Breast epithelium (tissue), 4 donors: ENCODE measurements at regions not wholly inside any gene's neighbourhood (a gene's known extent, or its start where the extent isn't known, plus 50 kb on each side); places are given as distances from the start of the nearest gene placed in this dataset.

ENCODE experiments used
- DNase-seq, 2 donors: peaks; one replicate each; pipeline ENCODE4 v3.0.0-alpha.2; 2019; ENCODE audit warnings: low spot score in 2 of 2
- H3K27ac ChIP-seq, 2 donors: fragments of 200-600 bp; sonication (generic) in 1 of 2; one replicate each; pipeline ENCODE4 v1.5.1; 2016 to 2019; ENCODE audit warnings: mild to moderate bottlenecking in 1 of 2
- H3K27me3 ChIP-seq, 2 donors: fragments of 200-600 bp; sonication (generic) in 1 of 2; one replicate each; pipeline versions ENCODE4 v1.5.1 to v1.6.0; 2017 to 2019; ENCODE audit warnings: control low read depth in 1 of 2, mild to moderate bottlenecking in 1 of 2
- H3K36me3 ChIP-seq: fragments of 200-600 bp; one replicate; pipeline ENCODE4 v1.5.1; 2019
- H3K4me1 ChIP-seq, 2 donors: fragments of 200-600 bp; sonication (generic); one replicate each; pipeline ENCODE4 v1.5.1; 2016 to 2019; ENCODE audit warnings: control low read depth in 1 of 2
- H3K4me3 ChIP-seq, 3 donors: fragments of 200-600 bp; sonication (generic); 1 replicate in 2 of 3; 2 replicates in 1 of 3; pipeline ENCODE4 v1.5.1; 2016 to 2019; ENCODE audit warnings: mild to moderate bottlenecking in 3 of 3, moderate library complexity in 2 of 3
- H3K9me3 ChIP-seq, 2 donors: fragments of 200-600 bp; sonication (generic) in 1 of 2; one replicate each; pipeline ENCODE4 v1.5.1; 2016 to 2019; ENCODE audit warnings: control low read depth in 1 of 2
- POLR2A ChIP-seq: fragments of 450-650 bp; IDR thresholded peaks from one replicate; pipeline ENCODE4 v1.6.1; 2016; ENCODE audit warnings: antibody characterized with exemption, mild to moderate bottlenecking, moderate library complexity
- POLR2AphosphoS5 ChIP-seq, 3 donors: sonication (generic); formaldehyde crosslinking; IDR thresholded peaks; one replicate each; pipeline ENCODE4 v1.6.1; 2017; ENCODE audit warnings: antibody characterized with exemption in 3 of 3
- intact Hi-C: fragments of 100-400 bp; cut with DNase I; formaldehyde crosslinking; loops from one replicate; pipeline ENCODE4 v1.15.1; 2023; ENCODE audit warnings: low total_unique reads
- TF ChIP-seq, protein P1 (sequence below), 3 donors: fragments of 450-650 bp; IDR thresholded peaks; one replicate each; pipeline ENCODE4 v1.5.1; 2016 to 2017; ENCODE audit warnings: antibody characterized with exemption in 3 of 3, mild to moderate bottlenecking in 3 of 3, moderate library complexity in 3 of 3

DNA sequence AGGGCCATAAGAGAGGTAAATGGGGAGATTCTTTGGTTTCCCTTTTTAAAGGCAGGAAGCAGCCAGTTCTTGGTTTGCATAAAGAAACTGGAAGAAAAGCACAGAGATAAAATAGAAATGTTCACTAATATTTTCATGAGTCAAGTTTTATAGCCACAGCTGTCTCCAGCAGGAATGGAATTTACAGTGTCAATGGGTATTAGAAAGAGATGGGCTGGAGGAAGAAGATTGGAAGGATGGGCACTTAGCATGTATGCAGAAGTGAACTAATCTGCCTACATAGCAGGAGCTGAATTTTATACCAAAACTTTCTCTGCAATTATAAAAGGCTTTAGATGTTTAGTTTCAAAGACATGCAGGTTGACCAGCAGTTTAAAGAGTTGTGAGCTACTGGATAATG is 521.9 kb upstream of the GOLIM4 start:
- intact Hi-C loops = no loop called here
- no peak overlapping the region for H3K27ac ChIP-seq
- H3K4me1 ChIP-seq = no peaks in the 10 kb centered on the region
- H3K9me3 ChIP-seq = no peaks in the 10 kb centered on the region
- H3K27me3 ChIP-seq = no peaks in the 10 kb centered on the region
- TF ChIP-seq POLR2A = no peak
- TF ChIP-seq, protein P1, sequence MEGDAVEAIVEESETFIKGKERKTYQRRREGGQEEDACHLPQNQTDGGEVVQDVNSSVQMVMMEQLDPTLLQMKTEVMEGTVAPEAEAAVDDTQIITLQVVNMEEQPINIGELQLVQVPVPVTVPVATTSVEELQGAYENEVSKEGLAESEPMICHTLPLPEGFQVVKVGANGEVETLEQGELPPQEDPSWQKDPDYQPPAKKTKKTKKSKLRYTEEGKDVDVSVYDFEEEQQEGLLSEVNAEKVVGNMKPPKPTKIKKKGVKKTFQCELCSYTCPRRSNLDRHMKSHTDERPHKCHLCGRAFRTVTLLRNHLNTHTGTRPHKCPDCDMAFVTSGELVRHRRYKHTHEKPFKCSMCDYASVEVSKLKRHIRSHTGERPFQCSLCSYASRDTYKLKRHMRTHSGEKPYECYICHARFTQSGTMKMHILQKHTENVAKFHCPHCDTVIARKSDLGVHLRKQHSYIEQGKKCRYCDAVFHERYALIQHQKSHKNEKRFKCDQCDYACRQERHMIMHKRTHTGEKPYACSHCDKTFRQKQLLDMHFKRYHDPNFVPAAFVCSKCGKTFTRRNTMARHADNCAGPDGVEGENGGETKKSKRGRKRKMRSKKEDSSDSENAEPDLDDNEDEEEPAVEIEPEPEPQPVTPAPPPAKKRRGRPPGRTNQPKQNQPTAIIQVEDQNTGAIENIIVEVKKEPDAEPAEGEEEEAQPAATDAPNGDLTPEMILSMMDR (IDR thresholded peaks at IDR 0.05) = no peak
- TF ChIP-seq POLR2AphosphoS5 (IDR thresholded peaks at IDR 0.05) = no peak
- H3K4me3 ChIP-seq = no peak overlapping the region
- DNase-seq = no peak
- no peaks in the 10 kb centered on the region for H3K36me3 ChIP-seq

DNA sequence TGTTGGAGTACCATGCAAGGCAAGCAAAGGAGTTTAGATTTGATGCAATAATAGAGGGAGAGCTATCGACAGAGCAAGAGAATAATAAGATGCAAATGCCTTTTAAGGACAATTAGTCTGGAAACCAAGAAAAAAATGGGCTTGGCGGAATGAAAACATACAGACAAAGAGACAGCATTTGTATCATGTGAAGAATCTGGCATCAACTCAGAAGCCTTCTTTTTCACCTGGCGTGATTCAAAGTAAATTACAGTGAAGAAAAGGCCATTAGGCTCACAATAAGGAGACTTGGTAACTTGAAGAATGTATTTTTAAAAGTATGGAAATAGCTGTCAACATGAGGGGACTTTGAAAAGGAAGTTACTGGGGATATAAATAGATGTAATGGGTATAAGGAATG is 521.2 kb upstream of the GOLIM4 start:
- Histone ChIP-seq H3K27me3 (no peaks in the 10 kb centered on the region), H3K4me1 (no peaks in the 10 kb centered on the region), H3K27ac (no peak overlapping the region), H3K4me3 (no peak overlapping the region), H3K9me3 (no peaks in the 10 kb centered on the region), H3K36me3 (no peaks in the 10 kb centered on the region)
- DNase-seq = no peak
- TF ChIP-seq POLR2A = no peak
- TF ChIP-seq, protein P1 (IDR thresholded peaks at IDR 0.05) = no peak
- intact Hi-C loops = no loop called here

DNA sequence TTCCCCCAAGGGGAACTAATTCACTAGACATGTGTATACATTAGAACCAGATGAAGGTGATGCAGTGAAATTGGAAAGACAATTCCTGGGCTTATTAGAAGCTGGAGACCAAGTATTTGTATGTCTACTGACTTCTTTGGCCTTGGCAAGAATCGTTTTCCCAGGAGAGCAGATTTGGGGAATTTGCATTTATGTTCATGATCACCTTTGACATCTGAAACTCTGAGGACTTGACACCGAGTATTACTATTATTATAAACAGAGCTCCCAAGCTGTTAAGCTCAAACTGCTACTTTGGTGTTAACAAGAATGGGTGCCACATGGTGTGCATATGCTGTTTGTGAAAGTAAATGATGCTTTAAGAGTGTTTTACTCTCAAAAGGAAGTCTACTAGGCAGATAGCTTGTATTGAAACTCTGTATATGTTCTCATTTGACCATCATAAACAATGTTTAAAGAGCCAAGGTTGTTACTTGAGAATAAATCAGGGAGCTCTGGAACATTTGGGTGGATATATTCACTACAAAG is 519.8 kb upstream of the GOLIM4 start:
- TF ChIP-seq POLR2AphosphoS5 (IDR thresholded peaks at IDR 0.05) = no peak
- TF ChIP-seq, protein P1 (IDR thresholded peaks at IDR 0.05) = no peak
- TF ChIP-seq POLR2A = no peak
- intact Hi-C loops = no loop called here

DNA sequence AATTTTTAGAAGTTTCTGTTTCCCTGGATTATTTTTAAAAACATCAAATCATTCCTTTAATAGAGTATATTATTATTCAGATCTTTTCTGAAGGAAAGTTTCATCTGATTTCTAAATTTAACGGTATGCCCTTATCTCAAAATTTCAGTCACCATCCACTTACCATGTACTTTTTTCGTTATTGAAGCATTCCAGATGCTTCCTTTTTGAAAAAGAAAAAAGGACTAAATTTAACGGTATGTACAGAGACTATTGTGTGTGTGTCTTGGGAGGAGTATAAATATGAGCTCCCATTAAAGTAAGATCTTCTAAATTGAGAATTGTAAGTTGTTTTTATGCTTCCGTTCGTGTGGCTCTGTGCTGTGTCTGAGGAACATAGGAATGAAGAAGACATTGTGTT is 517.4 kb upstream of the GOLIM4 start:
- H3K4me3 ChIP-seq = no peak overlapping the region
- DNase-seq = no peak
- no peaks in the 10 kb centered on the region for H3K36me3 ChIP-seq
- no peaks in the 10 kb centered on the region for H3K9me3 ChIP-seq
- no peaks in the 10 kb centered on the region for H3K4me1 ChIP-seq
- TF ChIP-seq POLR2A = no peak
- TF ChIP-seq, protein P1 (IDR thresholded peaks at IDR 0.05) = no peak
- TF ChIP-seq POLR2AphosphoS5 (IDR thresholded peaks at IDR 0.05) = no peak
- H3K27ac ChIP-seq = no peak overlapping the region
- intact Hi-C loops = no loop called here
- no peaks in the 10 kb centered on the region for H3K27me3 ChIP-seq

More for the DNA sequence above, 519.8 kb upstream of the GOLIM4 start:
- Histone ChIP-seq H3K4me1 (no peaks in the 10 kb centered on the region), H3K27me3 (no peaks in the 10 kb centered on the region), H3K27ac (no peak overlapping the region), H3K36me3 (no peaks in the 10 kb centered on the region), H3K4me3 (no peak overlapping the region), H3K9me3 (no peaks in the 10 kb centered on the region)
- DNase-seq = no peak

DNA sequence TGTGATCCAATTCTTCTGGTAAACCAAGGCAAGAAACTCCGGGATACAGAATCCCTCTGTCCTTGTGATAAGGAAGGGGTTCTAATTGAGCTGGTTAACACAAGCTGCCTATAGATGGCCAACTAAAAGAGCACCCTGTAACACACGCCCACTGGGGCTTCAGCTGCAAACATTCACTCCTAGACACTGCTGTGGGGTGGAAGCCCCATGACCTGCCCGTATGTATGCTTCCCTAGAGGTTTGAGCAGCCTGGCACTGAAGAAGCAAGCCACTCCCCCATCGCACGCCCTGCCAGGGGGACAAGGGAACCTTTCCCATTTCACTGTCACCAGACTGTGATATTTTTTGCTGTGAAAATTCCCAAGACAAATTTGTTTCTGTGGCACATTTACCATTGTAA is 516.9 kb upstream of the GOLIM4 start:
- no peaks in the 10 kb centered on the region for H3K9me3 ChIP-seq
- DNase-seq = no peak
- intact Hi-C loops = no loop called here
- no peaks in the 10 kb centered on the region for H3K4me1 ChIP-seq
- no peaks in the 10 kb centered on the region for H3K27me3 ChIP-seq
- H3K36me3 ChIP-seq = no peaks in the 10 kb centered on the region
- TF ChIP-seq POLR2A = no peak
- TF ChIP-seq POLR2AphosphoS5 (IDR thresholded peaks at IDR 0.05) = no peak
- TF ChIP-seq, protein P1 (IDR thresholded peaks at IDR 0.05) = no peak
- H3K4me3 ChIP-seq = no peak overlapping the region
- H3K27ac ChIP-seq = no peak overlapping the region
